HG03060 (cell line): ENCODE measurements at regions not wholly inside any gene's neighbourhood (a gene's known extent, or its start where the extent isn't known, plus 50 kb on each side); places are given as distances from the start of the nearest gene placed in this dataset.
"Not testable (repeated sequence)": the region's sequence is repeated elsewhere in the genome, so short reads cannot be mapped to it uniquely, and the experiment has no call there.

Experiments used
- ATAC-seq: cut with Tn5 transposase; IDR thresholded peaks from one replicate; pipeline ENCODE4 v1.9.1; 2021; ENCODE audit warnings: low read depth, moderate number of reproducible peaks; ENCODE audit not compliant: unreplicated experiment

- ATAC-seq: no peak
Observed at GRCh38 chr13:104522235-104523072, 1456.2 kb upstream of the SLC10A2 start.

DNA sequence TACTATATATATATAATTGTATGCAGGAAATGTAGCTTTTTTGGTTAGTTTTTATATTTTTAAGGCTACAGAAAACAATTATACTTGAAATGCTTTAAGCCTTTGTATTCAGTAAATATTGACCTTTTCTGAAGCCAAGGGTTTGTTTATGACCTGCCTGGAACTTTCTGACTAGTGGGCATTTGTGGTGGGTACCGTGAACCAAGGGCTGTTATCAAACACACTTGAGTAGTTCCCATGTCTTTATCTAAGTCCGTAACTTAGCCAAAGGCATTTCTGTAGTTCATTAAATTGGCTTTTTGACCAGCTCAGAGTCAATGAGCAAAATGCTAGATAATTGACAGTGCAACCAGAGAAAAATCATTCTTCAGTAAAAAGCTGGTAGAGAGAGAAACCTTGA, 1444.2 kb upstream of the SLC10A2 start:
- no peak for ATAC-seq

DNA sequence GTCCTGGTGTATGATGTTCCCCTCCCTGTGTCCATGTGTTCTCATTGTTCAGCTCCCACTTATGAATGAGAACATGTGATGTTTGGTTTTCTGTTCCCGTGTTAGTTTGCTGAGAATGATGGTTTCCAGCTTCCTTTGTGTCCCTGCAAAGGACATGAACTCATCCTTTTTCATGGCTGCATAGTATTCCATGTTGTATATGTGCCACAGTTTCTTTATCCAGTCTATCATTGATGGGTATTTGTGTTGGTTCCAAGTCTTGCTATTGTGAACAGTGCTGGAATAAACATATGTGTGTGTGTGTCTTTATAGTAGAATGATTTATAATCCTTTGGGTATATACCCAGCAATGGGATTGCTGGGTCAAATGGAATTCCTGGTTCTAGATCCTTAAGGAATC, 1427.3 kb upstream of the SLC10A2 start:
- not testable (repeated sequence) for ATAC-seq

DNA sequence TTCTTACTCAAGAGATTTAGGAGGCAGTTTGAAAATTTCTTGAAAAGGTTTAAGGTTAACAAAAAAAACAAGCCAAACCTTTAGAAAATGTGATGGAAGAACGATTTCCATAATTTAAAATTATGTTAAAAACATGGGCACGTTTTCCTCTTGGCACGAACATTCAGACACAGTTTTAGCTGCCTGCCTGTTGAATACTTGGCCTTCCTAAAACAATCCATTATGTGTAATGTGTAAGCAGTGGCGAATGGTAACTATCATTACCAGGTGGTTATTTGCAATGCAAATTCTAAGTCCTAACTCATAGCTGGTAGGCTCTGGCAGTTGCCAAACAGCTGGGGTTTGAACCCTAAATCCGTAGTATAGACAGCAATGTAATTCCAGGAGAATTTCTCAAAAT, 1425.7 kb upstream of the SLC10A2 start:
- no peak for ATAC-seq

DNA sequence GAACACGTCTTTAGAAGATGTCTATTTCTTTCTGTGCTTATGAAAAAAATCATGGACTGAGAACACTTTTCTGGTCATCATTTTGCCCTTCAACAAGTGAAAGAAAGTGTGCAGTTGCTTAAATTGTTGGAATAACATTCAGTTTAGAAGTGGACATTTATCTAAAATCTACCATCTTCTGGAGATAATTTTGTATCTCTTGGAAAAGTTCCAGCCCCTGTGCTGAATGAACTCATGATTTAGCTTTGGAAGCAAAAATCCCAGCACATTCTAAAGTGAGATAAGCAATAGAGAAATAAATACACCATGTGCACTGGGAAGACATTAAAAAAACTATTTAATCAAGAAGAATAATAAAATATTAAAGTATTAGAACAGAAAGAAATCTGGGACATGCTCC, 1420.8 kb upstream of the SLC10A2 start:
- no peak for ATAC-seq

DNA sequence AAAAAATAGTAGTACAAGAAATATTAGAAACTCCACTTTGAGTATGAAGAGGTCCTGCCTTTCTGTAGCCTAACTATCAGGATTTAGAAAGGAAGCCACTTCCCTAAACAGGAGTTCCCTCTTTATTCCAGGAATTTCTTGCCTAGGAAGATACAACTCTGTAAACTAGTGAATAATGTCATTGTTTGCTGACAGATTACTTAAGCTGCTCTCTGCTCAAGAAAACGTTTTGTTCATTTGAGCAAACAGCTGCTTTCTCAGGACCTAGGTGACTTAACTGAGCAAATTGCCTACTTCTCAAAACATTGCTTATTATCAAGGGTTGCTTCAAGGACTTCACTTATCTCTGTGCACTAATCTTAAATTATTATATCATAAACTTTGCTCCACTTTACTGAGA, 1419.4 kb upstream of the SLC10A2 start:
- ATAC-seq: no peak

GRCh38 chr13:104483631-104484030, 1417.4 kb upstream of the SLC10A2 start:
- ATAC-seq: no peak

- ATAC-seq: no peak
Observed at GRCh38 chr13:104477261-104477660, 1411.0 kb upstream of the SLC10A2 start.

- ATAC-seq: no peak
Observed at GRCh38 chr13:104473936-104474335, 1407.7 kb upstream of the SLC10A2 start.

GRCh38 chr13:104466016-104466415, 1399.8 kb upstream of the SLC10A2 start:
- ATAC-seq: no peak

DNA sequence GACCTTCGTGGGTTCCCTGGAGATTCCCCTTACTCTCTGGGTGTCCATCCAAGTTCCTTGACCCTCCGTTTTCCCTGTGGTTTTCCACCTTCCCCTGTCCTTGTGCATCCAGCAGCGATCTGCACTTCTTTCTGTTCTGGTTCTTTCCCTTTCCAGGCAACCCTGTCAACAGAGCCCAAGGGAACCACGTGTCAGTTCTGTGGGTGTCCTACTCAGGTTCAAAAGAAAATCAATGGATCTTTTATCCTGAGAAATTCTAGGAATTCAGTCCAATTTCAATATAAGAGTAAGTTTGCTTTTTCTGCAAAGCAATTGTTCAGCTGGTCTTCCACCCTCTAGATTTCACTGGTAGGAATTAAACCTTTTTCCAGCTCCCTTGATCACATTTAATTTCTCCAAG, 1394.8 kb upstream of the SLC10A2 start:
- ATAC-seq: no peak

GRCh38 chr13:104460554-104460953, 1394.3 kb upstream of the SLC10A2 start:
- no peak for ATAC-seq

- ATAC-seq: no peak
Observed at GRCh38 chr13:104450006-104450405, 1383.8 kb upstream of the SLC10A2 start.

GRCh38 chr13:104447348-104447747, 1381.1 kb upstream of the SLC10A2 start:
- ATAC-seq: no peak

DNA sequence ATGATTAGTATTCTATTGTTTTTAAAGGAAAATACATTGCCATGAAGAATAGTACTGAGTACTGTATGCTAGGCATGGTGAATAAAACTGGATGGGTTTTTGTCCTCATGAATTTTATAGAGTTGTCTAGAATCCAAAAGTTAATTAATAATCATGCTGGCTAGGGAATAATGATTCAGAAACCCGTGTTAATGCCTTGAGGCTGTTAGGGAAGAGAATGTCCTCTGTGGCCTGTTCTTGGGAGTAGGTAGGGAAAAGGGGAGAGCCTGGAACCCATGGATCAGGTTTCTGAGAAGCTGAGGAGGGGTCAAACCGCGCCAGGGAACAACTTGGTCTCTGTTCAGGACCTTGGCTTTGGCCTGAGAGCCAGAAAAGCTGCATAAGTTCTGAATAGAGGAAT, 1376.3 kb upstream of the SLC10A2 start:
- ATAC-seq: no peak

GRCh38 chr13:104436555-104436954, 1370.3 kb upstream of the SLC10A2 start:
- no peak for ATAC-seq

DNA sequence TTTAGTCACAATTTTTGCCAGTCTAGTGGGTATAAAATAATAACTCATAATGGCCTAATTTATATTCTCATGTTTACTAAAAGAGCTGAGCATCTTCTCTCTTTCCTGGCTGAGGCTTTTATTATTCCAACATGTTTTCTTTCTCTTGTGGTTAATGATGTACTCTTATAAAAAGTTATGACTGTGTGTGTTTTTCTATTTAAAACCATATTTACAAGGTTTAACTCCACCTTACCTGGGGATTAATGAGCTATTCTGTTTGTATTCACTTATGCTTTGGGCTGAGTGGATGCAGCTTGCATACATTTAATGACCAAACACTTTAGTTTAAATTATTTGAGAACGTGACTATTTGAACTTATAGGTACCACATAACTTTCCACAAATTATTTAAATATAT, 1365.7 kb upstream of the SLC10A2 start:
- ATAC-seq: no peak

DNA sequence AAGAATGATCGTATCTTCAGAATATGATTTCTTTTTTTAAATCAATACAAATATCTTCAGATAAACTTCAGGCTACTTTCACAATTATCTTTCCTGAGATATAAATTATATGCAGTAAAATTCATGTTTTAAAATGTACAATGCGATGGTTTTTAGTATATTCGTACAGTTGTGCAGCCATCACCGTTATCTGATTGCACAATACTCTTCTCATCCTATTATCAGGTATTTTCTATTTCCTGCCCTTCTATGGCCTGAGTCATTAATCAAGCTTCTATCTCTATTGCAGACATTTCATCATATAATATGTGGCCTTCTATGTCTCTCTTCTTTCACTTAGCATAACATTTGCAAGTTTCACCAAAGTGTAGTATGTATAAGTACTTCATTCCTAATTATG, 1360.2 kb upstream of the SLC10A2 start:
- ATAC-seq: no peak

DNA sequence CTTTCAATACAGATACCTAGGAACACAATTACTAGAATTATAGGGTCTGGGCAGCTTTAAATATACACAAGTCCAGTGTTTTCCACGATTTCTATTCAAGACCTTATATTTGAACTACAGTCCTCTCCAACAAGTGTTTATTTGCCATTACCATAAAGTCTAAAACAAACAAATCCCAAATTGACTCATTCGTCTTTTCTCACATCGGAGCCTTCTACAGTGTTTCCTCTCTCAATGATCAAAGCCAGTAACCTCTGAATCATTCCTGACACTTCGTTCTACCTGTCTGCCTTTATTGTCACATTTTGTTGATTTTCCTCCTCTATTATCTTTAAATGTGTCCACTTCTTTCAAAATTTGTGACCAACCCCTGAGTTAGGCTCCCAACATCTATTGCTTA, 1356.5 kb upstream of the SLC10A2 start:
- no peak for ATAC-seq

DNA sequence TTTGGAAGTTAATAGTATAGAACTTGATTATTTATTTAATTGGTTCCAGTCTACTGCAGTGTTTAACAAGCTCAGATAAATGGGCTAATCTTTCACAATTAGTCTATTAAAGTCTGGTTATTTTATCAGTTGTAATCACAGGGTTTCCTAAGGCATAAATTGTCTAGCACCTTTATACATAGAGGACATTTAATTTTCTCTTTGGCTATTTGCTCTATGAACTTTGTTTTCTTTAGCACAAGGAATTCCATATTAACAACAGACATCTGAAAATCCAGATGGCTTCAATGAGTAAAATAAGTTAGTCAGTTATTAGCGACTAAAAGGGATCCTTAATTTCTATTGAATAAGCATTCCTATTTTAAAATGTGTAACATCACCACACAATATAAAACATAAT, 1350.8 kb upstream of the SLC10A2 start:
- ATAC-seq: no peak

GRCh38 chr13:104414771-104415170, 1348.6 kb upstream of the SLC10A2 start:
- no peak for ATAC-seq

DNA sequence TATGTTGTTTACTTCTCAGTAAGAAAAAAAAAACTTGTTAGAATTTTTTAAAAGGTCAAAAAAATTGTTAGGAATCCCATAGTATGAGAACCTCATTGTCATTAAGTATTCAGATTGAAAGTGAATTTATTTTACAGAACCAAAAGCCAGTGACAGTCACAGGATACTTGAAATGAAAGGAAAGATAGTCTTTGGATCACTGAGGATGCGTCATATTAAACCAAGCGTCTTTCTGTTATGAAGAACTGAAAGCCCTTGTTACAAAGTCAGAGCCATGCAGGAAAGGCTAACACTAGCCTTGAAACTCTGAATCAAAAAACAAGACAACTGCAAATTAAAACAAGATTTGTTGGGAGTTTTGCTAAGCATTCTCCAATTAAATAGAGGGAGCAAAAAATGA, 1348.0 kb upstream of the SLC10A2 start:
- ATAC-seq: no peak
